GM21390 (cell line): ENCODE measurements at regions not wholly inside any gene's neighbourhood (a gene's known extent, or its start where the extent isn't known, plus 50 kb on each side); places are given as distances from the start of the nearest gene placed in this dataset.
"Not testable (repeated sequence)": the region's sequence is repeated elsewhere in the genome, so short reads cannot be mapped to it uniquely, and the experiment has no call there.

Source experiments
- ATAC-seq: cut with Tn5 transposase; IDR thresholded peaks from one replicate; pipeline ENCODE4 v1.9.1; 2021; ENCODE audit not compliant: unreplicated experiment

DNA sequence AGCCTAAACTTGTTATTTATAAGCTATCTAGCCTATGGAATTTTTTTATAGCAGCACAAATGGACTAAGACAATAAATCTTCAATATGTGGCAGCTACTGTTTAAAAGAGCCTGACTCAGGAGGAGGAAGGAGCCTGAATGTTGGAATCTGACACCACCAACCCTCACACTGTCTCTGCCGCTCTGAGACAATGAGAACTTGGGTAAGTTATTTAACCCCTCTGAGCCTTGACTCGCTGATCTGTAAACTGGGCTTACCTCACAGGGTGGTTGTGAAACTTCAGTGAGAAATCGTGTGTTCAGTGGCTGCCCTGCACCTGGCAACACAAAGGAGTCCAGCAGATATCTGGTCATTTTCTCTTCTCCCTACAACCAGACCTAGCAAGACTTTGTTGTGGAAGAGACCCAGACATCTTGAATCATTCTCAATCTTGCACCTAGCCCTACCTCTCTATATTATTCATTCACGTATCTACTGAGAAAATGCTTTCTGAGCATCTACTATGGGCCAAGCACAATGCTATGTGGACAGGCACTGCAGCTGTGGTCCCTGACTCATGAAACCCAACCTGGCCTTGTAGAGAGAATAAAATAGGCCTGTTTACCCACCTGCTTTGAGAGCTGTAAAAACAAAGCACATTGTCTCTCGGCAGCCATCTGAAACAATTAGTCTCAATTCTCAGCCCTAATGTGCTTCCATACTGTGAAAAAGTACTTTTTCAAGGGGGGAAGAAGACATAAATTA, 81.9 kb upstream of the SLC25A36 start:
- no peak for ATAC-seq

DNA sequence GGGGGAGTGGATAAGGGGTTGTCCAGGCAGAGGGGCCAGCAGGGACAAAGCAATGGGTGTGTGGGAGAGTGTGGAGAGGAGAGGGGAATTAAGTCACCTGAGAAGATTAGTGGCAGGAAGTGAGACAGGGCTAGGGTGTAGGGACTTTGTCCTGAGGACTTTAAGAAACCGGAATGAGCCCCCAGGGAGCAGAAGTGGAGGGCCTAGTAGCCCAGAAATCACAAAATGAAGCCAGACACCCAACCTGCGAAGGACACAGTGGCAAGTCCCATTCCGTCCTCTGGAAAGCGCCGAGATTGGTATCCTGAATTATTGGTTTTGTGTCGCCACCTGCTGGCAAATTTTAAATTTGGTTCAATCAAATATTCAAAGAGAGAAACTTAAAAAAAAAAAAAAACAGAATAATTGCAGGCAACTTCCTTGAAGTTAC, 78.0 kb upstream of the SLC25A36 start:
- ATAC-seq, result no peak

DNA sequence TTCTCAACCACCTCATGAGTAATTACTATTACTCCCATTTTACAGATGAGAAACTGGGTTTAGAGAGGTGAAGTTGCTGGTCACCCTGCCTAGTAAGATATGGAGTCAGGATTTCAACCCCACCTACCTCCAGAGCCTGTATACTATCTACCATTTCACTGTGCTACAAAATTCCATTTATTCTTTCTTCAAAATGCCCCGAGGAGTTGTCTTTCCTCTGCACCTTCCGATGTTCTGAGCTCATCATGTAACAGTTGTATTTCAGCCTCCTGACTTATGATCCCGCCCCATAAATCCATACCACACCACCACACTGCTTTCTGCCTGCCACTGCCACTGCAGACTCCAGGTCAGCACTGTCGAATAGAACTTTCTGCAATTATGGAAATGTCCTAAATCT, 71.3 kb upstream of the SLC25A36 start:
- ATAC-seq, result no peak

DNA sequence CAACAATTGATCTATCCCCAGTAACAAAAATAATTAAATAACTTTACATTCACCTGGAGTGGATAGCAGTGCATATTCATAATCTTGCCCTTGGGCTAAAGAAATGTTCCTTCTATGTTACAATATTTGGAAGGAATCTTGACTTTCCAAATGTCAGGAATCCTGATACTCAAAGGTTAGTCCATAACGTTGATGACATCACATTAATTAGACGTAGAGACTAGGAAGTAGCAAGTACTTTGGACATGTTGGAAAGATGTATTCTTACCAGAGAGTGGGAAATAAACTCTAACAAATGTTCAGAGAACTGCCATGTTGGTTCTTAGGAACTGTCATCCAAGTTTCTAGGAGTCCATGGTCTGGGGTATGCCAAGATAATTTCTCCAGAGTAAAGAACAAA, 70.6 kb upstream of the SLC25A36 start:
- no peak for ATAC-seq

DNA sequence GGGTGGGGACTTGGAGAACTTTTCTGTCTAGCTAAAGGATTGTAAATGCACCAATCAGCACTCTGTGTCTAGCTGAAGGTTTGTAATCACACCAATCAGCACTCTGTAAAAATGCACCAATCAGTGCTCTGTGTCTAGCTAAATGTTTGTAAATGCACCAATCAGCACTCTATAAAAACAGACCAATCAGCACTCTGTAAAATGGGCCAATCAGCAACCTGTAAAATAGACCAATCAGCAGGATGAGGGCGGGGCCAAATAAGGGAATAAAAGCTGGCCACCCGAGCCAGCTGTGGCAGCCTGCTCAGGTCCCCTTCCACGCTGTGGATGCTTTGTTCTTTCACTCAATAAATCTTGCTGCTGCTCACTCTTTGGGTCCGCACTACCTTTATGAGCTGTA, 69.5 kb upstream of the SLC25A36 start:
- not testable (repeated sequence) for ATAC-seq

DNA sequence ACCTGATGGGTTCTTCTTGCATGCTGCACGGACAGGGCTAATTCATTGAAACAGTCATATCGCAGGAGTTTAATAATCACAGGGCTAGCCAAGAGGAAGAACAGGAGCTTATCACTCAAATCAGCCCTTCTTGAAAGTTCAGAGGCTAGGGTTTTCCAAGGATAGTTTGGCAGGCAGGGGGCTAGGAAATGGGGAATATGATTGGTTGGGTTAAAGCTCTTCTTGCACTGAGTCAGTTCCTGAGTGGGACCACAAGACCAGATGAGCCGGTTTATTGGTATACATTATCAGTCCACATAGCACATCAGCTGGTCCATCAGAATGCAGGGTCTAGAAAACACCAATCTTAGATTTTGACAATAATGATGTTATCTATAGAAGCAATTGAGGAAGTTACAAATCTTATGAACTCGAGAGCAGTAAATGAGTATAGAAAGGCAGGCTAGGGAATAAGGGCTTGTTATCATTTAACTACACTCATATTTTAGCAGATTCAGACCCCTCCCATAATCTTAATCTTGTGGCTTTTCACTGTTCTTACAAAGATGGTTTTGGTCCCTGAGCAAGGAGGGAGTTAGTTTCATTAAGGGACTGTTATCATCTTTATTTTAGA, 58.1 kb upstream of the SLC25A36 start:
- no peak for ATAC-seq

DNA sequence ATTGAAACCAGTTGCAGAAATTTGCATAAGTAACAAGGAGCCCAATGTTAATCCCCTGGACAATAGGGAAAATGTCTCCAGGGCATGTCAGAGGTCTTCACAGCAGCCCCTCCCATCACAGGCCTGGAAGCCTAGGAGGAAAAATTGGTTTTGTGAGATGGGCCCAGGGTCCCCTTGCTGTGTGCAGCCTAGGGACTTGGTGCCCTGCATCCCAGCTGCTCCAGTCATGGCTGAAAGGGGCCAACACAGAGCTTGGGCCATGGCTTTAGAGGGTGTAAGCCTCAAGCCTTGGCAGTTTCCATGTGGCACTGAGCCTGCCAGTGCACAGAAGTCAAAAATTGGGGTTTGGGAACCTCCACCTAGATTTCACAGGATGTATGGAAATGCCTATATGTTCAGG, 55.9 kb upstream of the SLC25A36 start:
- not testable (repeated sequence) for ATAC-seq
